IMR-90 (cell line): ENCODE measurements at regions not wholly inside any gene's neighbourhood (a gene's known extent, or its start where the extent isn't known, plus 50 kb on each side); places are given as distances from the start of the nearest gene placed in this dataset.

Source experiments
- ATAC-seq: fragments of 200-7000 bp; cut with Tn5 transposase; 2 replicates; pipeline ENCODE4 v1.9.1; 2020; ENCODE audit warnings: low read depth, mild to moderate bottlenecking, moderate library complexity
- BruUV-seq: library from RNA; stranded (reverse); fragments of 400-500 nt; replicated peaks from 2 replicates; lab custom pipeline; 2021; lab: Mats Ljungman, UMichigan
- CTCF ChIA-PET: fragments of 300-600 bp; formaldehyde crosslinking; extraction: SDS; loops from one replicate; lab custom pipeline; 2021; ENCODE audit warnings: antibody characterized with exemption; lab: Yijun Ruan, JAX
- POLR2A ChIA-PET: fragments of 300-600 bp; sonication (Branson Sonifier 250); formaldehyde crosslinking; loops from one replicate; lab custom pipeline; 2022; ENCODE audit warnings: antibody characterized with exemption; ENCODE audit not compliant: unreplicated experiment; lab: Charles Lee
- DNase-seq: peaks from one replicate; pipeline ENCODE4 v3.0.0; 2013
- H2AFZ ChIP-seq: replicated peaks from 2 replicates; pipeline ENCODE3; 2013; ENCODE audit warnings: low read length, mild to moderate bottlenecking; ENCODE audit not compliant: poor library complexity
- H2AK5ac ChIP-seq: 2 replicates; pipeline ENCODE4 v1.6.1; 2013; ENCODE audit warnings: low read depth, low read length, inconsistent platforms
- H2AK9ac ChIP-seq: replicated peaks from 2 replicates; pipeline ENCODE3; 2013; ENCODE audit warnings: mild to moderate bottlenecking, low read depth, low read length, moderate library complexity; ENCODE audit not compliant: poor library complexity
- H2BK120ac ChIP-seq: 2 replicates; pipeline ENCODE4 v1.6.1; 2013; ENCODE audit warnings: low read depth, low read length, inconsistent platforms
- H2BK15ac ChIP-seq: 3 replicates; pipeline ENCODE4 v1.6.1; 2013; ENCODE audit warnings: low read depth, low read length, inconsistent platforms
- H2BK20ac ChIP-seq: 2 replicates; pipeline ENCODE4 v1.6.1; 2013; ENCODE audit warnings: low read depth, mild to moderate bottlenecking, inconsistent platforms, low read length, moderate library complexity
- H2BK5ac ChIP-seq: 2 replicates; pipeline ENCODE4 v1.6.1; 2013; ENCODE audit warnings: mild to moderate bottlenecking, low read depth, low read length, inconsistent platforms; ENCODE audit not compliant: poor library complexity, severe bottlenecking
- H3K14ac ChIP-seq: replicated peaks from 2 replicates; pipeline ENCODE4 v1.6.1; 2013; ENCODE audit warnings: low read depth, low read length, inconsistent platforms
- H3K18ac ChIP-seq: 2 replicates; pipeline ENCODE4 v1.6.1; 2013; ENCODE audit warnings: low read depth, low read length, control low read depth
- H3K23ac ChIP-seq: 2 replicates; pipeline ENCODE4 v1.6.1; 2013; ENCODE audit warnings: low read depth, low read length, inconsistent platforms
- H3K27ac ChIP-seq: 2 replicates; pipeline ENCODE4 v1.5.1; 2013; ENCODE audit warnings: mild to moderate bottlenecking, control low read depth, low read length; ENCODE audit not compliant: insufficient read depth
- H3K27me3 ChIP-seq: 2 replicates; pipeline ENCODE4 v1.6.1; 2013; ENCODE audit warnings: low read length; ENCODE audit not compliant: control insufficient read depth, insufficient read depth
- H3K36me3 ChIP-seq: 2 replicates; pipeline ENCODE4 v1.6.1; 2013; ENCODE audit warnings: low read length, mixed read lengths; ENCODE audit not compliant: control insufficient read depth, insufficient read depth
- H3K4ac ChIP-seq: 2 replicates; pipeline ENCODE4 v1.6.1; 2013; ENCODE audit warnings: low read depth, low read length, inconsistent platforms
- H3K4me1 ChIP-seq: 2 replicates; pipeline ENCODE4 v1.6.1; 2013; ENCODE audit warnings: low read length, mixed read lengths; ENCODE audit not compliant: control insufficient read depth, insufficient read depth
- H3K4me2 ChIP-seq: 2 replicates; pipeline ENCODE4 v1.6.1; 2013; ENCODE audit warnings: low read depth, mild to moderate bottlenecking, control low read depth, low read length, moderate library complexity
- H3K4me3 ChIP-seq: 2 replicates; pipeline ENCODE4 v1.5.1; 2013; ENCODE audit warnings: low read depth, mild to moderate bottlenecking, control low read depth, low read length, moderate library complexity; ENCODE audit not compliant: insufficient read depth
- H3K56ac ChIP-seq: 2 replicates; pipeline ENCODE4 v1.6.1; 2013; ENCODE audit warnings: low read length, inconsistent platforms; ENCODE audit not compliant: insufficient read depth; ENCODE audit errors: extremely low read depth
- H3K79me1 ChIP-seq, 2 experiments: 2 replicates each; pipeline ENCODE4 v1.6.1; 2013; ENCODE audit warnings: low read length in 2 of 2, inconsistent platforms in 1 of 2, low read depth in 1 of 2
- H3K9ac ChIP-seq: 2 replicates; pipeline ENCODE4 v1.6.1; 2013; ENCODE audit warnings: low read depth, low read length, control low read depth
- H3K9me1 ChIP-seq: 2 replicates; pipeline ENCODE4 v1.6.1; 2013; ENCODE audit warnings: low read length, inconsistent platforms; ENCODE audit not compliant: insufficient read depth
- H3K9me3 ChIP-seq: 2 replicates; pipeline ENCODE4 v1.6.1; 2013; ENCODE audit warnings: low read length; ENCODE audit not compliant: control insufficient read depth, insufficient read depth
- H4K20me1 ChIP-seq: 2 replicates; pipeline ENCODE4 v1.6.1; 2013; ENCODE audit warnings: low read length, inconsistent platforms; ENCODE audit not compliant: insufficient read depth
- H4K5ac ChIP-seq: 2 replicates; pipeline ENCODE4 v1.6.1; 2013; ENCODE audit warnings: mild to moderate bottlenecking, low read depth, low read length, control low read depth
- H4K8ac ChIP-seq, 2 experiments: 2 replicates each; pipeline ENCODE4 v1.6.1; 2013; ENCODE audit warnings: low read depth in 2 of 2, low read length in 2 of 2, control low read depth in 1 of 2, inconsistent platforms in 1 of 2
- H4K91ac ChIP-seq: 2 replicates; pipeline ENCODE4 v1.6.1; 2013; ENCODE audit warnings: low read depth, low read length, inconsistent platforms; ENCODE audit not compliant: insufficient read depth
- BHLHE40 ChIP-seq: fragments of 150-350 bp; IDR thresholded peaks from 2 replicates; pipeline ENCODE4 v1.6.1; 2016; ENCODE audit warnings: mild to moderate bottlenecking, low read depth, low read length
- CHD1 ChIP-seq: IDR thresholded peaks from 2 replicates; pipeline ENCODE4 v1.6.1; 2012; ENCODE audit warnings: low read depth, low read length, improper control_type of control experiment
- MAZ ChIP-seq: IDR thresholded peaks from 2 replicates; pipeline ENCODE4 v1.6.1; 2012; ENCODE audit warnings: low read depth, mild to moderate bottlenecking, low read length, improper control_type of control experiment, moderate library complexity, borderline replicate concordance
- NFE2L2 ChIP-seq: fragments of 150-350 bp; IDR thresholded peaks from 2 replicates; pipeline ENCODE4 v1.6.1; 2016; ENCODE audit warnings: low read depth, mild to moderate bottlenecking, low read length
- RAD21 ChIP-seq: IDR thresholded peaks from 2 replicates; pipeline ENCODE4 v1.6.1; 2012; ENCODE audit warnings: low read length, improper control_type of control experiment
- RCOR1 ChIP-seq: IDR thresholded peaks from 2 replicates; pipeline ENCODE4 v1.6.1; 2012; ENCODE audit warnings: mild to moderate bottlenecking, low read length, improper control_type of control experiment; ENCODE audit not compliant: insufficient replicate concordance
- RFX5 ChIP-seq: IDR thresholded peaks from 2 replicates; pipeline ENCODE4 v1.8.0; 2012; ENCODE audit warnings: low read depth, mild to moderate bottlenecking, low read length, moderate library complexity
- WGBS, 2 experiments: methylation state at CpG; one replicate each; pipeline versions ENCODE4 v1.1.5 to v1.1.7; 2013; ENCODE audit warnings: missing lambda C conversion rate in 2 of 2; ENCODE audit not compliant: insufficient read length in 1 of 2; ENCODE audit errors: extremely low coverage in 2 of 2; 5-methylcytosine and 5-hydroxymethylcytosine counted together
- dilution Hi-C: fragments of 300-500 bp; cut with HindIII; formaldehyde crosslinking; loops from one replicate; pipeline ENCODE4 v1.14.3; 2018; ENCODE audit warnings: low sequenced_read_pairs; ENCODE audit not compliant: unreplicated experiment
- in situ Hi-C: fragments of 300-500 bp; cut with MboI; formaldehyde crosslinking; loops from 3 replicates; pipeline ENCODE4 v1.14.3; 2019; ENCODE audit warnings: low sequenced_read_pairs, inconsistent platforms, mixed read lengths
- intact Hi-C: fragments of 100-400 bp; cut with micrococcal nuclease; formaldehyde crosslinking; loops from 2 replicates; pipeline ENCODE4 v1.10.0; 2022

DNA sequence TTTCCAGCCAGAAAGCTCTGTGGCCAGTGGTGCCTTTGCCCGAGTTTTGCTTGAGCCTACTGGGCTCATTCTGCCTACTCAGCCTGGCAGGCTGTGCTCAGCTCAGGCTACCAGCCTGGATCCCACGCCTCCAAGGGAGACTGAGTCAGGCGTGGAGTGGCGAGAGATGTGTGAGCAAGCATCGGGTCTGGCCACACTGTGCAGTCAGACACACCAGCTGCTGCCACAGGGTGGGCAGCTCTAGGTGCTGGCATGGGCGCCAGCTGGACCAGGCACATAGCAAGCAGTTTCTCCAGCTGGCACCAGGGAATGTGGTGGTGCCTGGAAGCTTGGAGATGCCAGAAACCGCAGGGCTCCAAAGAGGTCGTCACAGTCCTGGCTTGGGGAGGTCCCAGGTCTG, 498.5 kb upstream of the CNTN4 start:
- no peak overlapping the region for H3K9ac ChIP-seq
- H3K14ac ChIP-seq, result no peak overlapping the region
- H4K20me1 ChIP-seq, result no peaks in the 10 kb centered on the region
- H2AK9ac ChIP-seq, result no peak overlapping the region
- H2BK15ac ChIP-seq, result no peak overlapping the region
- H3K36me3 ChIP-seq, result no peaks in the 10 kb centered on the region
- no peak overlapping the region for H3K4me3 ChIP-seq
- no peak for ATAC-seq
- no TSS peak for BruUV-seq
- no peaks in the 10 kb centered on the region for H3K9me1 ChIP-seq
- dilution Hi-C loops (no loop called here), intact Hi-C loops (no loop called here), in situ Hi-C loops (no loop called here)
- H2AFZ ChIP-seq, result no peak overlapping the region
- DNase-seq, result no peak
- H3K56ac ChIP-seq, result no peak overlapping the region
- ChIA-PET CTCF (no interaction called here), POLR2A (no interaction called here)
- no peaks in the 10 kb centered on the region for H3K79me1 ChIP-seq
- no peak overlapping the region for H4K8ac ChIP-seq
- H4K5ac ChIP-seq, result no peak overlapping the region
- no peak overlapping the region for H4K91ac ChIP-seq
- no peak overlapping the region for H2BK20ac ChIP-seq
- H3K27me3 ChIP-seq, result no peaks in the 10 kb centered on the region
- no peak overlapping the region for H3K4ac ChIP-seq
- WGBS, 2 experiments, result 62% methylated on average over 4 of the region's 8 CpGs; no CpG with 5 or more reads in 1 of the 2 experiments
- TF ChIP-seq BHLHE40, result no peak
- TF ChIP-seq RAD21, result no peak
- no peak for TF ChIP-seq NFE2L2
- no peak for TF ChIP-seq RFX5
- no peak for TF ChIP-seq MAZ
- no peak for TF ChIP-seq CHD1
- no peak for TF ChIP-seq RCOR1
- H2BK5ac ChIP-seq, result no peak overlapping the region
- no peak overlapping the region for H3K27ac ChIP-seq
- peaks cover 14% of the 10 kb centered on the region for H3K9me3 ChIP-seq
- H3K4me2 ChIP-seq, result no peak overlapping the region
- no peak overlapping the region for H3K23ac ChIP-seq
- no peak overlapping the region for H2BK120ac ChIP-seq
- H3K4me1 ChIP-seq, result no peaks in the 10 kb centered on the region
- no peak overlapping the region for H3K18ac ChIP-seq
- no peak overlapping the region for H2AK5ac ChIP-seq
